SIG-M5 treated with dmso at 0.1 percent for 504 hours (cell line): ENCODE measurements at regions not wholly inside any gene's neighbourhood (a gene's known extent, or its start where the extent isn't known, plus 50 kb on each side); places are given as distances from the start of the nearest gene placed in this dataset.
"Not testable (repeated sequence)": the region's sequence is repeated elsewhere in the genome, so short reads cannot be mapped to it uniquely, and the experiment has no call there.

Source experiments
- DNase-seq: peaks from one replicate; lab custom pipeline; 2025; ENCODE audit not compliant: unreplicated experiment; lab: John Stamatoyannopoulos, UW

GRCh38 chr13:27363637-27364036, 60.8 kb upstream of the GTF3A start:
- not testable (repeated sequence) for DNase-seq

DNA sequence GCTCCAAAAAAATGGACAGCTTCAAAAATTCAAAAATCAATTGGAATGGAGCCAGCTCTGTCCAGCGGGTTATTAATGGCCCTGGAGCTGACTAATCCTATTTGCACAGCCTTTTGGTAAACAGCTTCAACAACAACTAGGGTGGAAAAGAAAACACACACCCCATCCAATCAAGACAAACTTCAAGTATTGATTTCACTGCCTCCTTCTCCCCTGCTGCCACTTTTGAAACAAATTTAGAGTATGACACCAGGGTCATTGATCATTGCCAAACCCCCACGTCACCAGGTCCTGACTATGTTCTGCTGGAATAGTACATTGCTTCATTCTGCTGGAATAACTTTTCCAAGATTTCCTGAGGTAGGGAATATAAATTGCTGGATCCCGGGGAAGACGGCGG, 56.8 kb upstream of the GTF3A start:
- DNase-seq, result no peak

DNA sequence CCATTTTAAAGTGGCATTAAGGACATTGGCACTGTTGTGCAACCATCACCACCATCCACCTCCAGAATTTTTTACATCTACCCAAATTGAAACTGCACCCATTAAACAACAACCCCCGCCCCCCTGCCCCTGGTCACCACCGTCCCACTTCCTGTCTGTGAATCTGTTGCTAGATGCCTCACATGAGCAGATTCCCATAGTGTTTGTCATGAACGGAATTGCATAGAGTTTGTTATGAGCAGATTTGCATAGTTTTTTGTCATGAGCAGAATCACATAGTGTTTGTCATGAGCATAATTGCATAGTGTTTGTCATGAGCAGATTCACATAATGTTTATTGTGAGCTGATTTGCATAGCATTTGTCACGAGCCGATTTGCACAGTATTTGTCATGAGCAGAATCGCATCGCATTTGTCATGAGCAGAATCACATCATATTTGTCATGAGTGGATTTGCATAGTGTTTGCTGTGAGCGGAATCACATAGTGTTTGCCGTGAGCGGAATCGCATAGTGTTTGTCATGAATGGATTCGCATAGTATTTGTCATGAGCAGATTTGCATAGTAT, 54.0 kb upstream of the GTF3A start:
- DNase-seq, result no peak

DNA sequence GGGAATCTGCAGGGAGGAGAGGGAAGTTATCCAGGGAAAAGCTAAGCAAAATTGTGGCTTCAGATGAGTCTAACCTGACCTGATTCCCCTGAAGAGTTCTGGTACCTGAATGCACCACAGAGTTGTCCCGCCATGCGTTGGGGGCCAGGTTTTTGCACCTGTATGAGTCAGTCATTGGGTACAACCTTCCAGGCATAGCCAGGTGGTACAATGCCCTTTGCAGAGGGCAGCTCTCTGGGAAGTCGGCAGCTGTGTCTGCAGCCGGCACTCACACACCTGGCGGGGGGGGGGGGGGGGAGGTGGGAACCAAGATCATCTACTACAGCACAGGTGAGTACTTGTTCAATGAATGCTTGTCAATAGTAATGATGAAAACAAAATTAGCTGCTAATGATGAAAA, 52.5 kb upstream of the GTF3A start:
- DNase-seq, result no peak

DNA sequence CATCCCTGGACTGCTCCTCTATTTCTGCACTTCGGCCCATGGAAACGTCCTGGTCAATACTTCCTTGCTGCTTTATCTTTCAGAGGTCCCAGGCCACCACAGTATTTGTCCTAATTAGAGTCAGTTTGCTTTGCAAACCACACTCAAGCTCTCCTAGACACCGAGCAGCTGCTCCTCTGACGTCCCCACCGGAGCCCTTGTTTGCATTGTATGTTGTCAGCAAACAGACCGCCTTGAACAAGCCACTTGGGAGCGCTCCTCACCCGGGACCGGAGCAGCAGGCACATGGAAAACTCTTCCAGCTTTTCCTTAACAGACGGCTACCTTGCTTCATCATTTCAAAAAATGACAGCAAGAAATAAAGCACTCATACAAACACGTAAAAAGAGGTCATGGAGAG, 51.5 kb upstream of the GTF3A start:
- peak; percentile 14 for DNase-seq

- DNase-seq, result no peak
Measured at GRCh38 chr13:27374126-27374613, 50.2 kb upstream of the GTF3A start.
